ENCODE measurements at regions not wholly inside any gene's neighbourhood (a gene's known extent, or its start where the extent isn't known, plus 50 kb on each side); places are given as distances from the start of the nearest gene placed in this dataset.

DNA sequence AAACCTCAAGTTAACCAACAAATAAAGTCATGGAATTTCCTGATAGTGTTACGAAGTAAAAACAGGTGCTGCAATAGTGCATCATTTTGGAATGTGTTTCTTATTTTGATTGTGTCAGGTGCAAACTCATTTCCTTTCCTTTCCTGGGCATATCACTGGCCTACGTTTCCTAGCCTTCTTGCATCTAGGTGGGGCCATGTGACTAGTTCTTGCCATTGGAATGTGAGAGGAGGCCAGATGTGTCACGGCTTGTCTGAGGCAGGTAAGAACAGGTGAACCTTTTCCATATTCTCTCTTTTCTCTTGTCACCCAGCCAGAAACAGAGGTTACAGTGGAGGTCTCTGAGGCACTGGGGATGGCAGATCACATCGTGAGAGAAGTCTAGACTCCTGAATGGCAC is 868.0 kb downstream of the RPA4 start:
- CTCF ChIA-PET, result interaction anchor here (1.2 kb wide), 1 partner anchor 11 kb away, joined by 3 read pairs; no protein-coding TSS in a partner anchor
- intact Hi-C loops (cut with micrococcal nuclease), result no loop called here
- Mint-ChIP-seq H3K4me3 (no peak overlapping the region), H3K36me3 (ENCODE audit: low read depth) (no peaks in the 10 kb centered on the region), H3K27ac (no peak overlapping the region), H3K4me1 (ENCODE audit: low read depth) (no peaks in the 10 kb centered on the region), H3K9me3 (no peaks in the 10 kb centered on the region), H3K27me3 (no peaks in the 10 kb centered on the region)
- ATAC-seq, result no peak
- TF ChIP-seq, protein P1, sequence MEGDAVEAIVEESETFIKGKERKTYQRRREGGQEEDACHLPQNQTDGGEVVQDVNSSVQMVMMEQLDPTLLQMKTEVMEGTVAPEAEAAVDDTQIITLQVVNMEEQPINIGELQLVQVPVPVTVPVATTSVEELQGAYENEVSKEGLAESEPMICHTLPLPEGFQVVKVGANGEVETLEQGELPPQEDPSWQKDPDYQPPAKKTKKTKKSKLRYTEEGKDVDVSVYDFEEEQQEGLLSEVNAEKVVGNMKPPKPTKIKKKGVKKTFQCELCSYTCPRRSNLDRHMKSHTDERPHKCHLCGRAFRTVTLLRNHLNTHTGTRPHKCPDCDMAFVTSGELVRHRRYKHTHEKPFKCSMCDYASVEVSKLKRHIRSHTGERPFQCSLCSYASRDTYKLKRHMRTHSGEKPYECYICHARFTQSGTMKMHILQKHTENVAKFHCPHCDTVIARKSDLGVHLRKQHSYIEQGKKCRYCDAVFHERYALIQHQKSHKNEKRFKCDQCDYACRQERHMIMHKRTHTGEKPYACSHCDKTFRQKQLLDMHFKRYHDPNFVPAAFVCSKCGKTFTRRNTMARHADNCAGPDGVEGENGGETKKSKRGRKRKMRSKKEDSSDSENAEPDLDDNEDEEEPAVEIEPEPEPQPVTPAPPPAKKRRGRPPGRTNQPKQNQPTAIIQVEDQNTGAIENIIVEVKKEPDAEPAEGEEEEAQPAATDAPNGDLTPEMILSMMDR (IDR thresholded peaks at IDR 0.05), result no peak
- no peak for DNase-seq
- POLR2A ChIA-PET, result no interaction called here

DNA sequence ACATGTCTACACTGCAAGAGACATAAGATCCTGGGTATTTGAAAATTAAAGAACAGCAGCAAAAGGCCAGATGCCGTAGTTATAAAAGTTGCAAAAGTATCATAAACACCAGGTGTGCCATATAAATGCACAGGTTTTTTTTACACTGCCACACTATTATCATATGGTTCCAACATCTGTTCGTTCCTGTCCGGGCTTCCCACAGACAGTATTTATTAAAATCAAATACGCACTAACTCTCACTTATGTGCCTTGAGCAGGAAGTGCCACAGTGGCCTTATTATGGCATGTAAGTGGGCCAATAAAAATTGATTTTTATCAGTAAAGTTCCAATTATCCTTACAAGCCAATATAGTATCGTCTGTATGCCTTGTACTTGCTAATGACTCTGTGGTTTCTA is 873.2 kb downstream of the RPA4 start:
- Mint-ChIP-seq H3K27ac (no peak overlapping the region), H3K36me3 (ENCODE audit: low read depth) (no peaks in the 10 kb centered on the region), H3K27me3 (no peaks in the 10 kb centered on the region), H3K9me3 (no peaks in the 10 kb centered on the region), H3K4me3 (no peak overlapping the region), H3K4me1 (ENCODE audit: low read depth) (no peaks in the 10 kb centered on the region)
- TF ChIP-seq, protein P1 (IDR thresholded peaks at IDR 0.05), result no peak
- POLR2A ChIA-PET, result no interaction called here
- CTCF ChIA-PET, result no interaction called here
- DNase-seq, result no peak
- ATAC-seq, result no peak
- intact Hi-C loops (cut with micrococcal nuclease), result no loop called here

DNA sequence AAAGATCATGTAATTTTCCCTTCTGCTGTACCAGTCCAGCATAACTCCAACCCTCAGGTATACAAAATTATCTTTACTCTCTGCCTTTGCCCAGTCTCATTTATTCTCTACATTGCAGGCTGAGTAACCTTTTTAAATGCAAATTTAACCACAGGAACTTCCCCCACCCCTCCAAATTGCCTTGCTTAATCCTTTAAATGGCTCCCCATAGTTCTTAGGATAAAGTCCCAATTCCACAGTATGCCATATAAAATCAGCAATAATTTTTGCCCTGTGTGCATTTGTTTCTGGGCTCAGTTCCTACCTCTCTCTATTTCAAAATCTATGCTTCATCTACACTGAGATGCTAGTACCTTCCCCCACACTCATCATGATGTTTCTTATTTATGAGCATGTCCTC is 879.7 kb downstream of the RPA4 start:
- CTCF ChIA-PET, result no interaction called here
- Mint-ChIP-seq H3K4me3 (no peak overlapping the region), H3K9me3 (no peaks in the 10 kb centered on the region), H3K4me1 (ENCODE audit: low read depth) (no peaks in the 10 kb centered on the region), H3K27ac (no peak overlapping the region), H3K27me3 (no peaks in the 10 kb centered on the region), H3K36me3 (ENCODE audit: low read depth) (no peaks in the 10 kb centered on the region)
- intact Hi-C loops (cut with micrococcal nuclease), result no loop called here
- ATAC-seq (no peak), DNase-seq (no peak)
- TF ChIP-seq, protein P1 (IDR thresholded peaks at IDR 0.05), result no peak
- POLR2A ChIA-PET, result no interaction called here

DNA sequence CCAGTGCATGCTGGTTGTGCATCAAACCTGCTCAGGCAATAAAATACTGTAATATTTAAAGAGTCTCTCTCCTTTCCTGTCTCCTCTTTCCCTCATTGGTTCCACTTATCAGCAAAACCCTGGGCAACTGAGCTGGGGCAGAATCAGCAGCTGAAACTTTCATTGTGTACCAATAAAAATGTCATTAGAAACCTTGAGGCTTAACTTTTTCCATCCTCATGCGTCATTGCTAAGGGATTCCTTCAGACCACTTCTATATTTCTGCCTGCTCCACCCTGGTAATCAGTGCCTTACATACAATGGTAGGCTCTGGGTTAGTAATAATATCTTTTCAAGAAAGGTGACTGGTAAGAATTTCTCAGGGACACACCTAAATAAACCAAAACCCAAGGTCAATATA is 880.3 kb downstream of the RPA4 start:
- POLR2A ChIA-PET, result no interaction called here
- H3K36me3 Mint-ChIP-seq (ENCODE audit: low read depth), result no peaks in the 10 kb centered on the region
- intact Hi-C loops (cut with micrococcal nuclease), result no loop called here
- CTCF ChIA-PET, result no interaction called here
- no peak overlapping the region for H3K27ac Mint-ChIP-seq
- TF ChIP-seq, protein P1 (IDR thresholded peaks at IDR 0.05), result no peak
- DNase-seq, result no peak
- H3K4me3 Mint-ChIP-seq, result no peak overlapping the region
- H3K9me3 Mint-ChIP-seq, result no peaks in the 10 kb centered on the region
- H3K4me1 Mint-ChIP-seq (ENCODE audit: low read depth), result no peaks in the 10 kb centered on the region
- no peaks in the 10 kb centered on the region for H3K27me3 Mint-ChIP-seq
- no peak for ATAC-seq

DNA sequence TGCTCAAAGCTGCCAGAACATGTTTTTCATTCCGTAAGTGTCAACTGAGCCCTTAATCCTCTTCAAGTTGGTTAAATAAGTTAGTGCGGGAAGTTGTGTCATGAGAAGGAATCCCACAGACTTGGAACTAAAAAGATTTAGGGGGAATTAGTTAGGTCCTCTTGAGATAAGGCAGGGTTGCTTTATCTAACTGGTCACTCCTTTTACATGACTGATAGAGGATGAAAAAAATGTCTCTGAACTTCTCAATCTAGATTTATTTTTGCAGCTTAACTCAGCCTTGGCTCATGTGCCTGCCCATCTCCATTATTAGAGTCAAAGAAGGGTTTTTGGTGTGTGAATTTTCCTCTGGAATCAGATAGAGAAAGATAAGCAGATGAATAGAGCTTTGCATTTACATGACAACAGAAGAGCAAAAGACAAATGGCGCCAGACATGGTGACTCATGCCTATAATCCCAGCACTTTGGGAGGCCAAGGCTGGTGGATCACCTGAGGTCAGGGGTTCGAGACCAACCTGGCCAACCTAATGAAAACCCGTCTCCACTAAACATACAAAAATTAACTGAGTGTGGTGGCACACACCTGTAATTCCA is 882.9 kb downstream of the RPA4 start:
- TF ChIP-seq, protein P1 (IDR thresholded peaks at IDR 0.05), result no peak
- intact Hi-C loops (cut with micrococcal nuclease), result no loop called here
- H3K36me3 Mint-ChIP-seq (ENCODE audit: low read depth), result no peaks in the 10 kb centered on the region
- H3K27me3 Mint-ChIP-seq, result no peaks in the 10 kb centered on the region
- no peak overlapping the region for H3K27ac Mint-ChIP-seq
- ChIA-PET CTCF (no interaction called here), POLR2A (no interaction called here)
- no peak for DNase-seq
- no peaks in the 10 kb centered on the region for H3K9me3 Mint-ChIP-seq
- H3K4me1 Mint-ChIP-seq (ENCODE audit: low read depth), result no peaks in the 10 kb centered on the region
- ATAC-seq, result no peak
- H3K4me3 Mint-ChIP-seq, result no peak overlapping the region

Data from activated CD8-positive, alpha-beta T cell treated with anti-CD3 and anti-CD28 coated beads for 36 hours (primary cell).